Stomach (tissue), 8 donors: ENCODE measurements at regions not wholly inside any gene's neighbourhood (a gene's known extent, or its start where the extent isn't known, plus 50 kb on each side); places are given as distances from the start of the nearest gene placed in this dataset.

ENCODE experiments used
- DNase-seq, 2 donors: peaks; one replicate each; pipeline versions ENCODE4 v3.0.0 to v3.0.0-alpha.2; 2013 to 2019
- H3K27ac ChIP-seq, 5 donors: fragments of 200-600 bp in 4 of 5; sonication (generic) in 4 of 5; one replicate each; pipeline ENCODE4 v1.5.1; 2013 to 2019; ENCODE audit warnings: mild to moderate bottlenecking in 1 of 5, moderate library complexity in 1 of 5
- H3K27me3 ChIP-seq, 3 donors: fragments of 200-600 bp; sonication (generic); one replicate each; pipeline ENCODE4 v1.5.1; 2017 to 2019; ENCODE audit warnings: mixed run types in 1 of 3
- H3K36me3 ChIP-seq, 4 donors: fragments of 200-600 bp; sonication (generic); 1 replicate in 3 of 4; 2 replicates in 1 of 4; pipeline ENCODE4 v1.5.1; 2016 to 2019
- H3K4me1 ChIP-seq, 4 donors: fragments of 200-600 bp; sonication (generic); one replicate each; pipeline ENCODE4 v1.5.1; 2016 to 2019
- H3K4me3 ChIP-seq, 4 donors: fragments of 200-600 bp; sonication (generic) in 3 of 4; one replicate each; pipeline ENCODE4 v1.5.1; 2016 to 2019; ENCODE audit warnings: mild to moderate bottlenecking in 1 of 4
- H3K9me3 ChIP-seq, 4 donors: fragments of 200-600 bp; sonication (generic); one replicate each; pipeline ENCODE4 v1.5.1; 2016 to 2019
- EP300 ChIP-seq: sonication (generic); formaldehyde crosslinking; IDR thresholded peaks from one replicate; pipeline ENCODE4 v1.6.1; 2017; ENCODE audit warnings: antibody characterized with exemption
- POLR2A ChIP-seq, 4 donors: fragments of 450-650 bp; IDR thresholded peaks; one replicate each; pipeline ENCODE4 v1.6.1; 2016; ENCODE audit warnings: antibody characterized with exemption in 4 of 4, control low read depth in 2 of 4, mild to moderate bottlenecking in 1 of 4, moderate library complexity in 1 of 4
- POLR2AphosphoS5 ChIP-seq, 3 donors: sonication (generic); formaldehyde crosslinking; IDR thresholded peaks; one replicate each; pipeline ENCODE4 v1.6.1; 2016; ENCODE audit warnings: antibody characterized with exemption in 3 of 3
- WGBS, 5 donors: extraction: QIAGEN DNeasy Blood & Tissue Kit in 3 of 5; methylation state at CpG; one replicate each; pipeline versions ENCODE4 v1.1.5 to v1.1.7; 2013 to 2018; 5-methylcytosine and 5-hydroxymethylcytosine counted together
- intact Hi-C: fragments of 100-400 bp; cut with DNase I; formaldehyde crosslinking; loops from one replicate; pipeline ENCODE4 v1.15.1; 2023; ENCODE audit warnings: low total_unique reads
- TF ChIP-seq, protein P1 (sequence below), 7 experiments: fragments of 450-650 bp in 4 of 7; fragments of 200-600 bp in 3 of 7; sonication (generic) in 3 of 7; IDR thresholded peaks; one replicate each; pipeline ENCODE4 v1.5.1; 2016 to 2019; ENCODE audit warnings: antibody characterized with exemption in 7 of 7, control low read depth in 2 of 7, mild to moderate bottlenecking in 1 of 7
- donor health status: healthy with polysubstance abuse.
- donor health status: Bipolar disorder and iron deficiency.
- donor health status: healthy.

DNA sequence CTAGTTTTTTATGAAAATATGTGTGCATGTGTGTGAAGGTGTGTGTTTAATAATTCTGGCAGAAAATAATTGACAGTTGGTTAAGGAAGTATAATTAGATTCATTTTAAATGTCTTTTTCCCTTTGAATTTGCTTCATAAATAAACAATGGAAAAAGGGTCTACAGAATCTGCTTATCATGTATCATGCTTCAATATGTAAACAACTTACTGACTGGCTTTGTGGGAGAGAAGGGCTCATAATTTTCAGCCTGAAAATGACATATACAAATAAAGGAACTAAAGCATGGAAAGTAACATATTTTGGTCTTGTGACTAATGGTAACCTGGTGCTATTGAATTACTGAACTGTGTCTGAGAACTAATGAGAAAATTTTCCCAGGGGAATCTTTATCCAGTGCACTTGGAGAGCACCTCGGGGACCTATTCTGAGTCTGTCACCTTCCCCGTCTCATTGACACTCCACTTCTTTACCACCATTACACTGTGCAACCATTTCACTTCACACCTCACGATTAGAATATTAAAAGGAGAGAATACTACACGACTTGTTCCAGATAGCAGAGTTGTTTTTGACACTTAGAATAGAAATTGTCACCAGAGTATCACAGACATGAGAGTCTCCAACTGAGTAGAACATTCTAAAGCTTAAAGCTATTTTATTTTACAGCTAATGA, 298.6 kb downstream of the TFEC start:
- TF ChIP-seq, protein P1, sequence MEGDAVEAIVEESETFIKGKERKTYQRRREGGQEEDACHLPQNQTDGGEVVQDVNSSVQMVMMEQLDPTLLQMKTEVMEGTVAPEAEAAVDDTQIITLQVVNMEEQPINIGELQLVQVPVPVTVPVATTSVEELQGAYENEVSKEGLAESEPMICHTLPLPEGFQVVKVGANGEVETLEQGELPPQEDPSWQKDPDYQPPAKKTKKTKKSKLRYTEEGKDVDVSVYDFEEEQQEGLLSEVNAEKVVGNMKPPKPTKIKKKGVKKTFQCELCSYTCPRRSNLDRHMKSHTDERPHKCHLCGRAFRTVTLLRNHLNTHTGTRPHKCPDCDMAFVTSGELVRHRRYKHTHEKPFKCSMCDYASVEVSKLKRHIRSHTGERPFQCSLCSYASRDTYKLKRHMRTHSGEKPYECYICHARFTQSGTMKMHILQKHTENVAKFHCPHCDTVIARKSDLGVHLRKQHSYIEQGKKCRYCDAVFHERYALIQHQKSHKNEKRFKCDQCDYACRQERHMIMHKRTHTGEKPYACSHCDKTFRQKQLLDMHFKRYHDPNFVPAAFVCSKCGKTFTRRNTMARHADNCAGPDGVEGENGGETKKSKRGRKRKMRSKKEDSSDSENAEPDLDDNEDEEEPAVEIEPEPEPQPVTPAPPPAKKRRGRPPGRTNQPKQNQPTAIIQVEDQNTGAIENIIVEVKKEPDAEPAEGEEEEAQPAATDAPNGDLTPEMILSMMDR (IDR thresholded peaks at IDR 0.05) = no peak
- TF ChIP-seq POLR2A (IDR thresholded peaks at IDR 0.05) (no peak), EP300 (no peak), POLR2AphosphoS5 (IDR thresholded peaks at IDR 0.05) (no peak)
- Histone ChIP-seq H3K36me3 (no peaks in the 10 kb centered on the region), H3K9me3 (no peaks in the 10 kb centered on the region), H3K27ac (no peak overlapping the region), H3K4me3 (no peak overlapping the region), H3K4me1 (no peaks in the 10 kb centered on the region), H3K27me3 (no peaks in the 10 kb centered on the region)
- 65 to 79% (median 69%) methylated on average over 4 of the region's 4 CpGs for WGBS, 5 donors
- no peak for DNase-seq
- intact Hi-C loops = no loop called here

GRCh38 chr7:115728518-115728917, 302.0 kb downstream of the TFEC start:
- Histone ChIP-seq H3K4me3 (no peak overlapping the region), H3K4me1 (no peaks in the 10 kb centered on the region), H3K36me3 (no peaks in the 10 kb centered on the region), H3K27ac (no peak overlapping the region), H3K27me3 (no peaks in the 10 kb centered on the region), H3K9me3 (no peaks in the 10 kb centered on the region)
- no peak for DNase-seq
- no peak for TF ChIP-seq POLR2AphosphoS5 (IDR thresholded peaks at IDR 0.05)
- no peak for TF ChIP-seq POLR2A (IDR thresholded peaks at IDR 0.05)
- TF ChIP-seq, protein P1 (IDR thresholded peaks at IDR 0.05) = no peak
- TF ChIP-seq EP300 = no peak
- WGBS, 5 donors = 79 to 84% (median 80%) methylated on average over 2 of the region's 2 CpGs
- intact Hi-C loops = no loop called here

DNA sequence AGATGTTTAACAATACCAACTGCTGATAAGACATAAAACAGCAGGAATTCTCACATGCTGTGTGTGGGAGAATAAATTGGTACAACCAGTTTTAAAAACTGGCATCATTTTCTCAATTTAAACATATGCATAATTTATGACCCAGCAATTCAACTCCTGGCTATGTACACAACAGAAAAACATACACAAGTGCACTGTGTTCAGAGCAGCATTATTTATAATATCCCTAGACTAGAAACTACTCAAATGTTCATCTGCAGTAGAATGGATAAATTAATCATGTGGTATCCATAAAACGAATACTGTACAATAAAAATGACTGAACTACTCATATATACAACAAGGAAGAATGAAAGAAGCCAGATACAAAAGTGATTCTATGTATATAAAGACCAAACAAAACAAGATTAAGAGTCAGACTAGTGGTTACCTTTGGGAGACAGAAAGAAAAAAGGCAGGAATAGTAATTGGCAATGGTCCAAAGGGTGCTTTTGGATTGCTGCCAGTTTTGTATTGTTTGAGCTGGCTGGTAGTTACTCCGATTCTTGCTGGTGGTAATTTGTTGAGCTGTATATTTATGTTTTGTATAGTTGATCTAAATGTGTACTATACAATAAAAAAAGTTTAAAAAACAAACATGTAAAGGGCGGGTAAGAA, 306.0 kb downstream of the TFEC start:
- TF ChIP-seq, protein P1 (IDR thresholded peaks at IDR 0.05) = no peak
- TF ChIP-seq EP300 (no peak), POLR2A (IDR thresholded peaks at IDR 0.05) (no peak), POLR2AphosphoS5 (IDR thresholded peaks at IDR 0.05) (no peak)
- intact Hi-C loops = no loop called here
- no peak overlapping the region for H3K4me3 ChIP-seq
- H3K36me3 ChIP-seq = no peaks in the 10 kb centered on the region
- no peak overlapping the region for H3K27ac ChIP-seq
- 26 to 46% (median 28%) methylated on average over 3 of the region's 3 CpGs for WGBS, 5 donors
- H3K4me1 ChIP-seq = no peaks in the 10 kb centered on the region
- H3K27me3 ChIP-seq = no peaks in the 10 kb centered on the region
- no peaks in the 10 kb centered on the region for H3K9me3 ChIP-seq
- DNase-seq = peak in 1 of 2 donors; percentile 71

DNA sequence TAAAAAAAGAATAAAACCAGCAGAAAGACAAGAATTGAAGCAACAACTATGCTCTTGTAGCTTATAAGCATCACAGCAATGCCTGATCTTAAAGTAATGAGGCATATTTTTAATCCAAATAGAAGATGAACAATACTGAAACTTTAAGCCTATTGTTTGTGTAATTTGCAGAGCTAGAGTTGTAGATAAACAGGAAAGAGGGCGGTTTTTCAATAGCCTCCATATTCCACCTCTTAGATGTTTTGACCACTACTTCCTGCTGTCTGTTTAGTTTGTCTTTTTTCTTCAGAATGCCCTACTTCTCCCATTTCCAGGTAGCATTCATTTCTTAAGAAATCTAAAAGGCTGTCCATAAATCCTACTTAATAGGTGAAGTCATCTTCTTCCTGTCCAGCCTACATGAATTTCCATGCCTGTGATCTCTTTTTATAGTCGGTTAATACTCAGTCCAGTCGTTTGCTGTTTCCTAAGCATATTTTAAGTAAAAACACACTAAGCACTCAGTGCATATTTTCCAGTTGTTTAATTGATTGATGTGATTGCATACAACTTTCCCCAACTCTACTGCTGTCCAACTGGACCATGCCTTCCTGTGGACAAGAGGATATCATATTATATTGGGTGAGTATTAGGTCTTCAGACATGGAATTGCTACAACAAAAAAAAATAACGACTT, 308.1 kb downstream of the TFEC start:
- no peaks in the 10 kb centered on the region for H3K27me3 ChIP-seq
- intact Hi-C loops = no loop called here
- H3K27ac ChIP-seq = no peak overlapping the region
- no peaks in the 10 kb centered on the region for H3K4me1 ChIP-seq
- TF ChIP-seq POLR2AphosphoS5 (IDR thresholded peaks at IDR 0.05) (no peak), EP300 (no peak), POLR2A (IDR thresholded peaks at IDR 0.05) (no peak)
- TF ChIP-seq, protein P1 (IDR thresholded peaks at IDR 0.05) = no peak
- no peaks in the 10 kb centered on the region for H3K36me3 ChIP-seq
- WGBS, 5 donors = 69 to 84% (median 73%) methylated on average over 4 of the region's 4 CpGs
- DNase-seq = no peak
- no peaks in the 10 kb centered on the region for H3K9me3 ChIP-seq
- no peak overlapping the region for H3K4me3 ChIP-seq
